Erythroblast (primary cell): ENCODE measurements at regions not wholly inside any gene's neighbourhood (a gene's known extent, or its start where the extent isn't known, plus 50 kb on each side); places are given as distances from the start of the nearest gene placed in this dataset.
"Not testable (repeated sequence)": the region's sequence is repeated elsewhere in the genome, so short reads cannot be mapped to it uniquely, and the experiment has no call there.

Experiments
- DNase-seq, 2 experiments: peaks; one replicate each; lab custom pipeline; 2025; lab: John Stamatoyannopoulos, UW
- GATA1 ChIP-seq: IDR thresholded peaks from 2 replicates; pipeline ENCODE4 v1.6.1; 2011; ENCODE audit warnings: low read depth, mild to moderate bottlenecking, control low read depth, low read length, moderate library complexity
- POLR2A ChIP-seq: IDR thresholded peaks from 2 replicates; pipeline ENCODE4 v1.6.1; 2011; ENCODE audit warnings: mild to moderate bottlenecking, low read length

DNA sequence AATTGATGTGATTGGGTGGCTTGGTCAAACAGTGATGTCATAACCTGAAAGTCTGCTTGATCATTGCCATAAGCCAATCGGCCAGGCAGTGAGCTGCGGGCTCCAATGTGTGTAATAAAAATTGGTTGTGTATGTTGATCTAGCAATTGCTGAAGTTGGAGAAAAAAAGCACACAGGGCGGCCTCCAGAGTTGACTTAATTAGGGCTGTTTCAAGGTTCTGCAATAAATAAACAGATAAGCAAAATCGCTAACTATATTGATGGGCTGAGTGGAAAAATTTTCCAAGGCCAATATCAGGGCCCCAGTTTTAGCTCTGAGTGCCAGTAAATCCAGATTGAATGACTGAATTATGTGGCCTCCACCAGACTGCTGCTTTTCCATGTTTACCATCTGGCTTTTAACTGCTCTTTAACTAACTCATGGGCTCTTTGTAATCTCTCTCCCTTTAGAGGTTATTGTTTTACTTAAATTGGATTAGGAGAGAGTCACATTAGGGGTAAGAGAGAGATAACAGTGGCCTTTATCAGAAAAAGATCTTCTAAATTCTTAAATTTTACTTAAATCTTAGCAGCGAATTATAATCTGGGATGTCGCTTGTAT is 160.6 kb upstream of the WDFY3 start:
- TF ChIP-seq POLR2A: no peak
- DNase-seq: no peak

DNA sequence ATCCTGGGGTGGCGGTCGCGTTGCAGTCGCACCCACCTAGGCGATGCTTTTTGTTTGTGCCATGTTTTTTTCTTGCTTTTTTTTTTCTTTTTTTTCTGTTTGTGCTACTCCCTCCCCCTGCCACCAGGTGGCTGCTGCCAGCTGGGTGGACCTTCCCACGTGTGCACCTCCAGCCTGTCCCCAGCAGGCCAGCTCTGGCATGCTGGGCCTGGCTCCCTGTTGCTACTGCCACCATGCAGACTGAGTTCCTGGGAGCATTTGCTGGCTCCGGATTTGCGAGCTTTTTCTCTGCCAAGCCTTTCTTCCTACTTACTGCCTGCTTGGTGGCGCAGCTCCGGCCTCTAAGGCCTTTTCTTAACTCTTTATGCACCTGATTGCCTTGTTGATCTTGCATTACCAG is 161.2 kb upstream of the WDFY3 start:
- no peak for TF ChIP-seq GATA1
- peak; percentile 16 to 20 for DNase-seq

- DNase-seq: no peak
- TF ChIP-seq GATA1 (no peak), POLR2A (no peak)
These were observed 162.0 kb upstream of the WDFY3 start for GRCh38 chr4:85128246-85129204.

DNA sequence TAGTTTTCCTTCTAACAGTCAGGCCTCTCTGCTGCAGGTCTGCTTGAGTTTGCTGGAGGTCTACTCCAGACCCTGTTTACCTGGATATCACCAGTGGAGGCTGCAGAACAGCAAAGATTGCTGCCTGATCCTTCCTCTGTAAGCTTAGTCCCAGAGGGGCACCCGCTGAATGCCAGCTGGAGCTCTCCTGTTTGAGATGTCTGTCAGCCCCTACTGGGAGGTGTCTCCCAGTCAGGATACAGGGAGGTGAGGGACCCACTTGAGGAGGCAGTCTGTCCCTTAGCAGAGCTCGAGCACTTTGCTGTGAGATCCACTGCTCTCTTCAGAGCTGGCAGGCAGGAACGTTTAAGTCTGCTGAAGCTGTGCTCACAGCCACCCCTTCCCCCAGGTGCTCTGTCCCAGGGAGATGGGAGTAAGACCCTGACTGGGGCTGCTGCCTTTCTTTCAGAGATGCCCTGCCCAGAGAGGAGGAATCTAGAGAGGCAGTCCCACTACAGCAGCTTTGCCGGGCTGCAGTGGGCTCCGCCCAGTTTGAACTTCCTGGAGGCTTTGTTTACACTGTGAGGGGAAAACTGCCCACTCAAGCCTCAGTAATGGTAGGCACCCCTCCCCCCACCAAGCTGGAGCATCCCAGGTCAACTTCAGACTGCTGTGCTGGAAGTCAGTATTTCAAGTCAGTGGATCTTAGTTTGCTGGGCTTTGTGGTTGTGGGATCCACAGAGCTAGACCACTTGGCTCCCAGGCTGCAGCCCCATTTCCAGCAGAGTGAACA is 163.1 kb upstream of the WDFY3 start:
- DNase-seq: not testable (repeated sequence)

DNA sequence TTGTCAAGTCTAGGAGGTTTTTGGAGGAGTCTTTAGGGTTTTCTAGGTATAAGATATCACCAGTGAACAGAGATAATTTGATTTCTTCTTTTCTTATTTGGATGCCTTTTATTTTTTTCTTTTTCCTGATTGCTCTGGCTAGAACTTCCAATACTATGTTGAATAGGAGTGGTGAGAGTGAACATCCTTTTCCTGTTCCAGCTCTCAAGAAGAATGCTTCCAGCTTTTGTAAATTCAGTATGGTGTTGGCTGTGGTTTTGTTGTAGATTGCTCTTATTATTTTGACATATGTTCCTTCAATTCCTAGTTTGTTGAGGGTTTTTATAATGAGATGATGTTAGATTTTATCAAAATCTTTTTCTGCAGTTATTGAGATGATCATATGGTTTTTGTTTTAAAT is 165.6 kb upstream of the WDFY3 start:
- TF ChIP-seq POLR2A (no peak), GATA1 (no peak)
- no peak for DNase-seq

- TF ChIP-seq GATA1: no peak
- TF ChIP-seq POLR2A: no peak
- no peak for DNase-seq
These were observed 166.1 kb upstream of the WDFY3 start for GRCh38 chr4:85132570-85132969.

- DNase-seq: not testable (repeated sequence)
These were observed 173.3 kb upstream of the WDFY3 start for GRCh38 chr4:85139749-85140148.

- no peak for TF ChIP-seq GATA1
- no peak for TF ChIP-seq POLR2A
- DNase-seq: no peak
These were observed 176.0 kb upstream of the WDFY3 start for GRCh38 chr4:85142451-85142850.

DNA sequence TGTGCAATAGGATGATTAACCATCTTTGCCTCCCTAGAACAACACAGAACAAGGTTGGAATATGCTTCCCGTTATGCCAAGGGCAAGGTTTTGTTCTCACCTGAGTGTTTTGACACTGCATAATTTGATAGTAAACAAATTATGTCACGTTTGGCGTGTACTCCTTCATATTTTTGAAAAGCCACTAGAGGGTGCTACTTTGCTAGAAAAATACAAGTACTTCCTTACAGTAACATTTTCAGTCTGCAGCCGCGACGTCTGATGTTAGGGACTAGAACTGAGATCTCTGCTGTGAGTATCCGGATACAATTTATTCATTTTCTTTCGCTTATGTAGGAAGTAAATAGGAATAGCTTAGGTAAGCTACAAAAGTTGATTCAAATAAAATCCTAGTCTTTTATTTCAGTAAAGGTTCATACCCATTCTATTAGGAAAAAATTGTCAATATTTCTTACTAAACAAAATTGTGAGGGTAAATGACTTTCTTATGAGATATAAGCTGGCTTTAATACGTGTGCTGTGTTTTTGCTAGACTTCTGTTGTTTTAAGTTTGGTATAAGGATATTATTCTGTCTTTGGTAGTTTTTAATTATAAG is 181.1 kb upstream of the WDFY3 start:
- TF ChIP-seq POLR2A (no peak), GATA1 (no peak)
- DNase-seq: peak; percentile 43 to 49

DNA sequence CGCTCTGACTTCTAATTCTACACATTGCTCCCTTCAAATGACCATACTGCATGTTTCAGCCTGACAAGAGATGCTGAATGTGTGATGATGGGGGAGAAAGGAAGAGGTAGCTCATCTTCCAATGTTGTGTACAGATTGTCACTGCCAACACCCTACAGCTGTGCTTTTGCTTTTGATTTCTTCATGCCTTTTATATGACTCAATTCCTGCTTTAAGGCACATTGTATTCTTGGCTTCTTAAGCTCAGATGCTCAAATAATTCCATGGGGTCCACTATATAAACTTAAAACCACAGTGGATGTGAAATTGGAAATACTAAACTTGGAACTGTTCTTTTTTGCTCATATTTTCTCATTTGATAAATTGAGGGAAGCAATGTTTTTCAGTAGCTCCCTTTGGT is 183.2 kb upstream of the WDFY3 start:
- no peak for TF ChIP-seq GATA1
- no peak for TF ChIP-seq POLR2A
- no peak for DNase-seq

DNA sequence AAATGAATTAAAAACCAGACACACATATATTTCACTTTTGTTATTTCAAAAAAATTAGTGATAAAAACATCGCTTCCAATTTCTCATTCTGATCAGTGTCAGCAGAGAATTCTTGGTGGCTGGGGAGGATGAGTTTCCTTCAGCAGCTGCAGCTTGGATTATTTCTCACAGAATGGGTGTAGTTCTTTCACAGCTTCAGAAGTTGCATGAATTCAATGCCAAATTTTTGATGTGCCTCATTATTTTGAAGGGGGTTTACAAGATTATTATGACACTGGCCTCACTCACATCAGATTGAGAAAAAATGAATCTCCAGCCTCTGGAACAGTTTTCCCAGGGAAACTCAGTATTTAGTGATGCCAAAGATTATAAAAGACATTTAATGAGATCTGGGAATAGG is 184.9 kb upstream of the WDFY3 start:
- TF ChIP-seq GATA1: no peak
- no peak for TF ChIP-seq POLR2A
- DNase-seq: no peak

- no peak for DNase-seq
- TF ChIP-seq GATA1 (no peak), POLR2A (no peak)
These were observed 185.3 kb upstream of the WDFY3 start for GRCh38 chr4:85151786-85152185.

DNA sequence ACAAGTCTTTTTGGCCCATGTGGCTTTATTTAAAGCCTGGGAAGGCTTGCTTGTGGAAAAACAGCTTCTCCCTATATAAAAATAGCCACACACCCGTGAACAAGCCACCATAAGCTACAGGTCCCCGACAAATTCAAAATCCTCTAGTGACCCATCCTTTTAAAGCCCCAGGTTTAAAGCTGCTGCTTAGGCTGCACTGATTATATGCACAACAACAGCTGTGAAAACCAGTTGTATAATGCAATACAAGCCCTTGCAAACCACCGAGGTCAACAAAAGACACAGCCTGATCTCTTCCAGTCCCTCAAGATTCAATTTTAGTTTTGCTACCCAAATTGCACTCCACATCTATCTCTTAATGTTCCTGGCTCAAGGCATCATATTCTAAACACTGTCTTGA is 186.0 kb upstream of the WDFY3 start:
- no peak for TF ChIP-seq GATA1
- TF ChIP-seq POLR2A: no peak
- DNase-seq: no peak

DNA sequence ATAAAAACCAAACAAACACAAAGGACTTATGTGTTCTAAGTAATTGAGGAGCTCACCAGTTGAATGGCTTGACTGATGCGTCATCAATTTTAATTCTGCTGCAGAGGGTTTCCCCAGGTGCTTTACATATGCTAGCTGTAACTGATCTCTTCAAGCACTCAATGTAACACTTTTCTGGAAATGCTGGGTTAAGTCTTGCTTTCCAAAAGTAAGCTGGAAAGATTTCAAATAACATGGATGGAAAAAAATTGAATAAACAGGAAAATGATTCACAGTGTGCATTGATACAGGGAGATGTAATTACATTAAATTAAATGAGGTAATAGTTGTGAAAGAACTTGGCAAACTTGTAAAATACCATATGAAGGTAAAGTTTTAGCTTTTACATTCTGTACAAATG is 186.7 kb upstream of the WDFY3 start:
- TF ChIP-seq GATA1: no peak

DNA sequence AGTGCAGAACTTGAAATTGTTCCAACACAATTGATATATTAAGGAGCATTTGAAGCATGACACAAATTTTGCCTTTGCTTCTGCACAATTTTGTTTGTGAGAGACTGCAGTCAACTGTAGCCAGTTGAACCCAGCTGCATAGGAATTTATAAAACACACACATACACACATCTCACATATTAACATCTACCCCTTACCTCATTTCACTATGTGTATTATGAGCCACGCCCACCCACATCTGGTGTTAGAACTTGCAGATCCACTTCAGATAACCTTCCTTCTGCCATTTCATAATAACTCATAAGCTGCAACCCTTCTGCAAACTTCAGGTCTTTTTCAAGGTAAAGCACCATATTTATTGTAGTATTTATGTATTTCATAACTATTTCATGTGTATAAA is 188.1 kb upstream of the WDFY3 start:
- TF ChIP-seq POLR2A (no peak), GATA1 (no peak)

More for the DNA sequence above, 186.7 kb upstream of the WDFY3 start:
- DNase-seq: no peak

More for the DNA sequence above, 188.1 kb upstream of the WDFY3 start:
- no peak for DNase-seq
